Cerebellar nuclear complex (tissue), 1 donor: ENCODE measurements at regions not wholly inside any gene's neighbourhood (a gene's known extent, or its start where the extent isn't known, plus 50 kb on each side); places are given as distances from the start of the nearest gene placed in this dataset.

ENCODE experiments used
- DNase-seq, 2 experiments: peaks; one replicate each; lab custom pipeline; 2025; lab: John Stamatoyannopoulos, UW

GRCh38 chr11:19560156-19560555, 152.5 kb upstream of the NAV2 start:
- no peak for DNase-seq

DNA sequence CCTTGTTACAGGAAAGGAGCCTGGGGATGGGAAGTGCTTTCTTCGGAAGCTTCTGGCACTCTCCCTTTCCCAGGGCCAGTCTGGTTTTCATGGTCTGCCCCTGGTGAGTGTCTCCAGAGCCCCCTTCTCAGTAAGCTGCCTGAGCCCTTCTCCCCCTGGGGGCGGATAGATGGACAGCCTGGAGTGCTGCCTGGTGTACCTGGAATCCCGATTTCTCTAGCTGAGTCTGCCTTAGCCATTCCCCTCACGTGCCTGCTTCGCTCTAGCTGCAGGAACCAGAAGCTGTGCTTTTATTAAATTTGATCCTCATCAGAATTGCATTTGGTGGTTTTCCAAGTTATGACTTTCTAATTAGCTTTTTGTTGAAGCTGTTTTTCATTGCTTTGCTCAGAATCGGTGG, 152.9 kb upstream of the NAV2 start:
- DNase-seq = no peak

DNA sequence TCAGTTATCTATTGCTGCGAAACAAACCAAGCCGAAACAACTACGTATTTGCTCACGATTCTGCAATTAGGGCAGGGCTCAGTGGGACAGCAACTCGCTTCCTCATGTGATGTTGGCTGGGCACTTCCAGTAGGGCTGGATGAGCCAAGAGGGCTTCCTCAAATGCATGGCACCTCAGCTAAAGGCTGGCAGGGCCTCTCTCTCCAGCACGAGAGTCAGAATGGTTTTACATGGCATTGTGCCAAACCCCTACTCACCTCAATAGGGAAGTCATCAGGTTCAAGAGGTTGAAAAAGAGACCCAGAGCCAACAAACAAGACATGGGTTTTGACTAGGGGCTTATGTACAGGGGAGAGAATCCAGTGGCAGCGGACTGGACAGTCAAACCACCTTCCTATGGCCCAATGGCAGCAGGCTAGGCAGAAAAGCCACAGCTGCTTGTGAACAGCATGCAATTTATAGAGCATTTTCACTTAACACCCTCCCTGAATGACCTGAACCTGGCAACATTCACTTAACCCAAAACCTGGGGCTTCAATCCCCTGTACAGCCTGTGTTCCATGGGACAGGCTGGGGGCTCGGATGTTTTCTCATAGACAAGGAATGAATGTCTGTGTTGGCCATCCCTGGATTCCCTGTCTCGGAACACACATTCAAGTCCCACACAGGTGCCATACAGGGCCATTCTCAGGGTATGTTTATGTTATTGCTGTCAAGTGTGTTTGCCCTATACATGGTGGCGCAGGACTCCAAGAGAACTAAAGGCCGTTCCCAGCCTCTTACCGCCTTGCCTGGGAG, 154.2 kb upstream of the NAV2 start:
- DNase-seq = no peak

- peak in 1 of 2 experiments; percentile 40 for DNase-seq
Measured at GRCh38 chr11:19557720-19558140, 154.9 kb upstream of the NAV2 start.

GRCh38 chr11:19557185-19557584, 155.5 kb upstream of the NAV2 start:
- no peak for DNase-seq

DNA sequence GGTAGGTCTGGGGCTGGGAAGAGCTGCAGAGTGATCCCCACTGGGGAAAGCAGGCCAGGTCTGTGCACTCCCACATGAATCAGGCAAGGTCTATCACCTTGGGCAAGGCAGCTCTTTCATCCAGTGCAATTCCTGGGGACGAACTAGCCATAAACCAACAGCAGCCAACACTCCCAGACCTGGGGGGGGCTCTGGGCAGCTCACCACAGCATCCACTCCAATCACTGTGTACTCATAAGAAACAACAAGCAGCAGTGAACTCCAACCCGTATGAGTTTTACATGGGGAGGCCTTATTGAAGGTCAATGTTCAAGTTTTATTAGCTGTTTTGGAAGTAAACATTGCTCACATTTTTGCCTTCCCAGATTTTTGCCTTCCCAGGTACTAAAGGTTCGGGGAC, 157.4 kb upstream of the NAV2 start:
- DNase-seq = no peak

- DNase-seq = no peak
Measured at GRCh38 chr11:19553683-19554333, 158.8 kb upstream of the NAV2 start.

GRCh38 chr11:19552656-19553260, 159.9 kb upstream of the NAV2 start:
- no peak for DNase-seq

- DNase-seq = no peak
Measured at GRCh38 chr11:19552161-19552560, 160.5 kb upstream of the NAV2 start.

- no peak for DNase-seq
Measured at GRCh38 chr11:19551457-19551856, 161.2 kb upstream of the NAV2 start.

- no peak for DNase-seq
Measured at GRCh38 chr11:19547044-19547443, 165.6 kb upstream of the NAV2 start.

DNA sequence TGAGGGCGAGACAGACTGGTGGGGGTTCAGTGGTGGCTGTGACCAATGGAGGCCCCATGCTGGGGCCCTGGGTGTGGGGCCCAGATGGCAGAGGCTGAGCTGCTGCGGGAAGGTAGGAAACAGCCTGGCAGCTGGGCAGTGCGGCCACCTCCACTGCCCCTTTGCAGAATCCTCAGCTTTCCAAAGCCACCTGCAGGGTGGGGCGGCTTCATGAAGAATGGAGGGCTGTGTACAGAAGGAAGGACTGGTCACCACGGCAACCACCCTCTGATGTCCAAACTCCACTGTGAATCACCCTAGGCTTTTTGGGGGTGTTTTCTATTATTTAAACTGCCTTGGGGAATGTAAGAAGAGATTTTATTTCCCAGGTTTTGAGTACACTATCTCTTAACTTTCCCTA, 166.3 kb upstream of the NAV2 start:
- DNase-seq = no peak

DNA sequence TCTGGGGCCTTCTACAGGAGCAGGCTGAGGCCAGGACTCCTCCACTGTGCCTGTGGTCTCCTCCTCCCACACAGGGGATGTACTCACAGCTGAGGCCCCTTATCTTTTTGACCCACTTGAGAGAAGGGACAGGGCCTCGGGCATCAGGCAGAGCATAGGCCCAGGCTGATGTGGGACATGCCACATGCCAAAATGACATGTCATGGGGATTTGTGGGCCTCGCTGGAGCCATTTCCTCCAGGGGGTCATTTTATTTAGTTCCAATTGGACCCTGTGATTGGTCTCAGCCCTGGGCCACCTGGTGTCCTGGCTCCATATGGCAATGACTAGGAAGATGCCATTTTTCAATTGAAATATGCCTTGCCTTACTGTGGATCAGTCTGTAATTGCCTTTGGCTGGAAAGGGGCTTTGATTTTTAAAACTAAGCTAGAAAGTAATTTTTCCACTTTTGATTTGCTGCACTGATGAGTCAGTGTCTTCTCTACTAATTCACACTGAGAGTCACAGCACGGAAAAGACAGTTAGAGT, 171.1 kb upstream of the NAV2 start:
- no peak for DNase-seq

DNA sequence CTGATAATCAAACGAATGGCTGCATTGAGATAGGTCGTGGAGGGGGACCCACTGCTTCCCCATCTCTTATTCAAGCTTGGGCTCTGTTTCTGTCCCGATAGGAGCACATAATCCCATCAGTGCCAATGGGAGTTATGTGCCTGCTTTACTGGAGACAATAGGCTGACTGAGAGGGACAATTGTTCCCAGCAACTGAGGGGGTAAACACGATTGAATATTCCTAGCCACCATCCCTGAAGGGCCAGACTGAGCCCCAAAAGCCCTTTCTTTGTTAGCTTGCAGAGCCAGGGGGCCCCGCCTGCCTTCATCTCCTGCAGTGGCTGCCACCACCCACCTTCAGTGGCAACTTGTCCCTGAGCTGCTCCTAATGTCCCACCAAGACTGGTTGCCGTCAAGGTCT, 172.8 kb upstream of the NAV2 start:
- DNase-seq = no peak

- DNase-seq = no peak
Measured at GRCh38 chr11:19537803-19538453, 174.7 kb upstream of the NAV2 start.

DNA sequence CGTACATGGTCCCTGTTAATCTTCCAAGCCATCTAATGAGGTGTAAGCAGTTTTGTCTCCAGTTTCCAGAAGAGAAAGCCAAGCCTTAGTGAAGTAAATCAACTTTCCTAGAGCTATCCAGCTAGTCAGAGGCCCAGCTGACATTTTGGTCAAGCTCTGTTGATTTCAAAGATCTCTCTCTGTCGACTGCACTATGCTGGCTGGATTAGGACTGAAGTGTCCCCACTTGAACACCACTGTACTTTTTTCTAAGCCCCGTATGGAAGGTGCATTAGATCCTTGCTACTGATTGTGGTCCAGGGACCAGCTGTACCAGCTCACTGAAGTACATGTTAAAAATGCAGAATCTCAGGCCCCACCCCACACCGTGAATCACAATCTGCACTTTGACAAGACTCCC, 176.5 kb upstream of the NAV2 start:
- DNase-seq = no peak

- no peak for DNase-seq
Measured at GRCh38 chr11:19530505-19530904, 182.1 kb upstream of the NAV2 start.

GRCh38 chr11:19526119-19526518, 186.5 kb upstream of the NAV2 start:
- DNase-seq = no peak

GRCh38 chr11:19525714-19526113, 186.9 kb upstream of the NAV2 start:
- DNase-seq = no peak

DNA sequence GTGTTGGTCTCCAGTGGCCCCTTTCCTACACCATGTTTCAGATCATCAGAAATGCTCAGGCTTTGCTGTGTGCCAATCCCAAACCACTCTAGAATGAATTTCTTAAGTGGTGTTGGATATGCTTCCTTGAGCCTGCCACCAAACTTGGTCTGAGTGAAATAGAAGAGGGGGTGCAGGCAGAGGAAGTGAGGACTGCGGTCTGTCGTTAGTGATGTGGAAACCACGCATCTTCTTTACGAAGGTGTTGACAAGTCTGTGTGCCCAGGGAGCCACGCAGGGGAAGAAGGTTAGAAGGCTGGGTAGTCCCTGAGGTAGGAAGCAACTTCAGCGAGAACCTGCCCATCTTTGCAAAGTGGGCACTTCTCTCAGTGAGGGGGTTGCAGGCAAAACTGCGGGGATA, 187.4 kb upstream of the NAV2 start:
- DNase-seq = no peak

DNA sequence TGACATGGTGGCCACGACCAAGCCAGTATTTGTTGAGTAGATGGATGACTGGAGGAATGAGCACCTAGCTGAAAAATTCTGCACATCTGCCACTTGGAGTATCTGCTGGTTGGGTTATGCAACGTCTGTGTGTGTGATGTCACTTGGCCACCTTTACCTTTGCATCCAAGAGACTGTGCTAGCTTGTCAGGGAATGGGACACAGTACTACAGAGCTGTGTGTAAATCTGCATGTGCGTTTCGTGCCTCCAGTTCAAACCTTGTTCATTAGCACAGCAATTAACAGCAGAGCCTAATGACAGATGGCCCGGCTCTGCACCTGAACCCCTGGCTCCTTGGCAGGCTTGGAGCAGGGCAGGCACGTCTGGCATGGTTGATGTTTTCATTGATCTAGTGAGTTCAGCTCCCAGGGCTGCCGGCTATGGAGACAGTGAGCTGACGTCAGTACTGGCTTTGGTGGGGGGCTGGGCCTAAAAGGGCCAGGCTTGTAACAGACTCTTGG, 188.4 kb upstream of the NAV2 start:
- no peak for DNase-seq

- no peak for DNase-seq
Measured at GRCh38 chr11:19520681-19521080, 192.0 kb upstream of the NAV2 start.
